IPS-18c (cell line): ENCODE measurements at regions not wholly inside any gene's neighbourhood (a gene's known extent, or its start where the extent isn't known, plus 50 kb on each side); places are given as distances from the start of the nearest gene placed in this dataset.

Experiments
- H3K4me3 ChIP-seq: 2 replicates; pipeline ENCODE4 v1.7.0; 2013; ENCODE audit warnings: low read depth, mild to moderate bottlenecking, low read length, moderate library complexity; ENCODE audit not compliant: insufficient read depth
- H3K9me3 ChIP-seq: one replicate; pipeline ENCODE4 v1.6.1; 2013; ENCODE audit warnings: mild to moderate bottlenecking, low read length, moderate library complexity; ENCODE audit not compliant: control insufficient read depth, insufficient read depth

DNA sequence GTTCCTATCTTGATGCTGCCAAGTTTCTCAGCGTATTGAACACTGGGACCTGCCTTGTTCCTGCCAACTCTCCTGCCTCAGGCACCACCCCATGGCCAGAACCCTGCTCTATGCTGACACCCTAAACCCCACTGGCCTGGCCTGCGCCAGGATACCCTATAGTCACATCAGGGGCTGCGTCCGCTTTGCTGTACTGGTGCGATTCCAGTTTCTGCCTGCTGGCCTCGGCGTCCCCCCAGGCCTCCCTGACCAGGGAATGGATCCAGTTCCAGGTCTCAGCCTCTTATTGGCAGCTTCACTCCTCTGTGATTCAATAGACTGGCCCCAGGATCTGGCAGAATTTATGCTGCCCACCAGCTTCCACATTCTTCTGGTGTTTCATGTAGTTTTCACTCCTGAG is 55.0 kb downstream of the GPR6 start:
- H3K9me3 ChIP-seq: no peaks in the 10 kb centered on the region
- no peak overlapping the region for H3K4me3 ChIP-seq

DNA sequence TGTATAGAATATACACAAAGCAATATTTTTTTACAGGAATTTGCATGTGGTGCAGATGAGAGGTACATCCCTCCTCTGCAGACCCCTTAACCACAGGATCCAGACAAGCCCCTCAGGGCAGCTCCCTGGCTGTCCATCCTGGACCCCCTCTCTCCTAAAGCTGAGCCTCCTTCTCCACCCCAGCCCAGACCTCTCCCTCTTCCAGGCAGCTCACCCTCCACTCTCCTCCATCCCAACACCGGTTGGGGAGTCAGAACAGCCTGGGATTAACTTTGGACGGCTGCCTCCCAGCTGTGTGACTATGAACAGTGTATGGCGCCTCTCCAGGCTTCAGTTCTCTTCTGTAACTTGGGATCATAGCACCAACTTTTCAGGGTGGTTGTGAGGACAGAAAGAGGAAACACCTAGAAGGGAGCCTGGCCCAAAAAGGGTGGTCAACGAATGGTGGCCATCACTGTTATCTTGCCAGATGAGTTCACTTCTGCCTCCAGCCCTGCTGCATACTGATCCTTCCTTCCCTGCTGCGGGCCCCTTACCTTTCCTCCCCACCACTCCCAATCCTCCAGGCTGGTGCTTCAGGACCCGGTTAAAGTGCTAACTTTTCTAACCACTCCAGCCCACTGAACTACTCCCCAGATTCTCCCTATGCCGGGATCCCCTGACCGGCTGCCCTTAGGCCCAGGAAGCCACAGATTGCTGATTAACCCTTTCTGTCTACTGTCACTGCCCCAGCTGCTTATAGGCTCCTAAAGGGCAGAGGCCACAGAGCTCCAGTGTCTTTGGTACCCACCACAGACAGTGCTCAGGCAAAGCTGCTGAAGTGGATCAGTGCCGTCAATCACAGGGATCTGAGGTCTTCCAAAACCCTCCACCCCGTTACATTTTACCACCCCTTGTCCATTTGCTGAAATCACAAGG is 55.9 kb downstream of the GPR6 start:
- H3K9me3 ChIP-seq: no peaks in the 10 kb centered on the region

DNA sequence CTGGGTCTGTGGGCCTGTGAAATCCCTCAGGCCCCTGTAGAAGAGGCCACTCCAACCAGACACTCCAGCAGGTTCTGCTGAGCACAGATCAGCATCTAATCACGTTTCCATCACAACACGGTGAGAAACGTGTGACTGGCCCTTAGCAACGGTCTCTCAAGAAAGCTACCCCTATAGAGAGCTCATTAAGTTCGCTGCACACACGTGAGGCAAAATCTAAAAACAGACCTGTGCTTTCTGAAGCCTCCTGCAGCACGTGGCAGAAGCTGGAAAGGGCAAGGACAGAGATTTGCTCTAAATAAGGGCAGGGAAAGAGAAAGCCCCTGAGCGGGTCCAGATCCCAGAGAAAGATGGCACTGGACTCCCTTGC is 56.5 kb downstream of the GPR6 start:
- Histone ChIP-seq H3K4me3 (no peak overlapping the region), H3K9me3 (no peaks in the 10 kb centered on the region)

More for the DNA sequence above, 55.9 kb downstream of the GPR6 start:
- H3K4me3 ChIP-seq: no peak overlapping the region

DNA sequence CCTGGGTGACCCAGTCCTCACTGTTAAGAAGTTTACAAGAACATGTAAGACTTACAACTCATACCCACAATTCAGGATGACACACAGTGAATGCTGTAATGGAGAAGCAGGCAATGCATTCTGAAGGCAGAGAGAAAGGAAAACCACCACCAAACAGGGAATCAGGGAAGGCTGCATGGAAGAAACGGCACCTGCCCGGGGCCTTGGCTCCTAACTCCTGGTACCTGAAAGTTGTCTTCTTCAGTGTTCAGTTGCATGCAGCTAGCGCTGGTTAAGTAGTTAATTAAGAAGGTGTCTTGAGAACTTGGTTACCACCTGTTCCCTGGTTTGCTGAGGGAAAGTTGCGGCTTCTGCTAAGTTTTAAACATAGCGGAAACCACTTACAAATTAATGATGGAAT is 57.2 kb downstream of the GPR6 start:
- H3K9me3 ChIP-seq: no peaks in the 10 kb centered on the region
- no peak overlapping the region for H3K4me3 ChIP-seq

DNA sequence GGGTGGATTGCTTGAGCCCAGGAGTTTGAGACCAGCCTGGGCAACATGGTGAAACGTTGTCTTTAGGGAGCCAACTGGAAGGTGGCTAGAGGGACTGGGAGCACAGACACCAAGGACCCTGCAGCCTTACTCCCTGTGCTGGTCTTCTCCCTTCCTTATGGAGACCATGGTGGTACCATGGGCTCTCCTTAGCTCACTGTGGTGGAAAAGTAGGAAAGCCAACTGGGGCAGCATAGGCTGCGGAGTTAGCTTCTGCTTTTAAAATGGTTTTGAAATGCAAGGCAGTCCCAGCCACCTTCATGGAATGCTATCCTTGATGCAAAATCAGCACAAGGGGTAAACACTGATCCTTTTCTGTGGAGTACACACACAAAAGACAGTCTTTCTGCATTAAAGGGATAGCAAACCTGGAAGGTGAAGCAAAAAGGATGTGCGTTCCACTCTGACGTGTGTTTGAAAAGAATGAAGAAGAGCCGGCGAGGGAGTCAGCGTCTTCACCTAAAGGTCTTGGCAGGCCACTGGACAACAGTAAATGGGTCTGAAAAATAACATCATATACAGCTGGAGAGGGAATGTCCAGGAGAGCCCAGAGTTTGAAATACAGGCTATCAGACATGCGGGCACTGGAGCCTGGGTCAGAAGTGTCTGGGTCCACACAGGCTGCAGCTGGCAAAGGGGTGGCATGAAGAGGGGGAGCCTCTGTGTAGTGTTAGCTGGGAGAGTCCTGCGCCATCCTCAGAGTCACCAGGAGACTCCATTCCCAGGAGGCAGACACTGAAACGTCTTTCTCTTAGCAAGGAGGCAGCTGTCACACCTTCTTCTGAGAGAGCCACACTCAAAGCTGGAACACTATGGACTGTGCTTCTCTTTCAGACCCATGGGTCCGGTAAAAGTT is 58.5 kb downstream of the GPR6 start:
- Histone ChIP-seq H3K4me3 (no peak overlapping the region), H3K9me3 (no peaks in the 10 kb centered on the region)

DNA sequence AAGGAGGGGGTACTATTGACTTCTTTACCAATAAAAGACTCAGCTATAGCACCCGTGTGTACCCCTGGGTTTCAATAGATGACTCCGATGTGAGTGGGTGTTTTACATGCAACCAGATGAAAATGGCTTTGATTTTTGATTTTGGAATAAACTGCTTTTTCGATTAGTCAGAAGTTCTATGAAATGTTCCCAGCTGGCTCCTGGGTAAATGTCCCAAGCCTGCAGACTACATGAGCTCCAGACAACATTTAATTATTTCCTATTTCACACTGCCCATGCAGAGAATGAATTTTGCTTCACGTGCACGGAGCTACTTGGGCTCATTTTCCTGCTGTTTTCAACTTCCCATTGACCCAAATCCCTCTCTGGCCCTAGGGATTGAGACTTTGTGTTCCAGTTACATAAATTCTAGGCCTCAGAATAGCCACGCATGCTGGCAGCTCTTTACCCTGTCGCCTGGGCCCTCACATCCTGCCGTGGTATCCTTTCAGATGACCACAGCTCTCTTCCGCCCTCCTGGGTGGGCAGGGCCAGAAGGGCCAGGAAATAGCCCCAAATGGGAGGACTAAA is 59.7 kb downstream of the GPR6 start:
- no peak overlapping the region for H3K4me3 ChIP-seq

DNA sequence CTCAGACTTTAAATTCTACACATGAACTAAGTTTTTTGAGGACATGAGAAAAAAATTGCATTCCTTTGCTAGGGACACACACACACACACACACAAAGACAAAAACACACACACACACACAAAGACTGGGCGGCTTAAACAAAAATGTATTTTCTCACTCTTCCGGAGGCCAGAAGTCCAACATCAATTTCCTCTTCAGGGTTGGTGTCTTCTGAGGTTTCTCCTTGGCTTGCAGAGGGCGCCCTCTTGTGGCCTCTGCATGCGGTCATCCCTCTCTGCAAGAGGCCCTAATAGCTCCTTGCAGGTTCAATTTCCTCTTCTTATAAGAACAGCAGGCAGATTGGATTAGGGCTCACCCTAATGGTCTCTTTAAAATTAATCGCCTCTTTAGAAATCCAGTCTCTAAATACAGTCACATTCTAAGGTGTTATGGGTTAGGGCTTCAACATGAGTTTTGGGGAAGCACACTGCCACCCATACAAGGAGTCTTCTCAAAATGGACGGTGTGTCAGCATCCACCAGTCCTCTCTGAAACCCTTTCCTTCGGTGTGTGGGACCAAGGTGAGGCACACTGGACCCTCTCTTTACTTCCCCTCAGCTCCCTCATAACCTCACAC is 61.4 kb downstream of the GPR6 start:
- Histone ChIP-seq H3K4me3 (peak overlapping the region; percentile 41; the same call in 1 of the 2 replicates), H3K9me3 (no peaks in the 10 kb centered on the region)

More for the DNA sequence above, 59.7 kb downstream of the GPR6 start:
- no peaks in the 10 kb centered on the region for H3K9me3 ChIP-seq

DNA sequence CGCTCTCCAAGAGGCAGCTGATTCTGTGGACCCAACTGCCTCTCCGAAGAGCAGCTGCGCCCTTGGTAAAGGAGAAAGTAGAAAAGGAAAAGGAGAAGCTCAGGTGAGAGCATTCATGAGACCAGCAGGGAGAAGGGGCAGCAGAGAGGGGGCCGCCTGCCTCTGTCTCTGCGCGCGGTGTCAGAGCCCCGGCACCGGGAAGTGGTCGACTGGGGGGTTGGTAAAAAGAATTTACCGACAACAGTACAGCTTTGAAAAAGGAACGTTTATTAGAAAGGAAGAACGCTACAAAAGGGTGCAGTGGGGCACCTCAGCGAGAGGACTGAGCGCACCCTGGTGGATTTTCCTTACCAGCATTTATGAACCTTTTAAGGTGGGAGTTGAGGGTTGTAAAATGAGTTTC is 61.9 kb downstream of the GPR6 start:
- peak overlapping the region; percentile 41 for H3K4me3 ChIP-seq
- H3K9me3 ChIP-seq: no peaks in the 10 kb centered on the region

DNA sequence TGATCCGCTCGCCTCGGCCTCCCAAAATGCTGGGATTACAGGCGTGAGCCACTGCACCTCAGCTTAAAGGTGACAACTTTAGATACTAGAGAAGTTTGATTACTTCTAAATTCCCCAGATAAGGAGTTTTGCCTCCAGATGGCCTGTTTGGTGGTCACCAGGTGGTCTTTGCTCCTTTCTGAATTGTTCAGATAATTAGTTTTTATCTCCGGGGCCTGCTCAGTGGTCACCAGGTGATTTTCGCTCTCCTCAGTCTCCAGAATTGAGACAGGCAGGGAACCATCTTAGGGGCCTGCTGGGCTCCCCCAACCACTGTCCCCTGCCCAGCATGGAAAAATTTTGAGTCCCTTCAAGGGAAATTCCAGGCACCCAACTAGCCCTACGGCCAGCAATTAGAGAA is 62.6 kb downstream of the GPR6 start:
- H3K9me3 ChIP-seq: no peaks in the 10 kb centered on the region

DNA sequence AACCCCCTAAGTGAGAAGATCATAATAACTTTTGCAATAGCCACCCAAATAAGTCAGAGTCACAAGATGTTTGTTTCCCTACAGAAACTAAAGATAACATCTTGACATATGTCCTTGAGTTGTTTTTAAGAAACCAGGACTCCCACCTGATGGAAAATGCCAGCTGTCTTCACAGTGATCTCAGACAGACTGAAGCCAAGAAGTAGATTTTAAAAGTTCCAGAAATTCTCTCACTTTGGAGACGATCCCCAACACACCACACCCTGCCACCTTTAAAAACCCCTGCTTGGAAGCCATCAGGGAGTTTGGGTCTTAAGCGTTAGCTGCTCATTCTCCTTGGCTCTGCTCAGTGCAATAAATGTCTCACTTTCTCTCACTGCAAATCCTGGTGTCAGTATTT is 63.0 kb downstream of the GPR6 start:
- Histone ChIP-seq H3K4me3 (no peak overlapping the region), H3K9me3 (no peaks in the 10 kb centered on the region)

More for the DNA sequence above, 62.6 kb downstream of the GPR6 start:
- no peak overlapping the region for H3K4me3 ChIP-seq

DNA sequence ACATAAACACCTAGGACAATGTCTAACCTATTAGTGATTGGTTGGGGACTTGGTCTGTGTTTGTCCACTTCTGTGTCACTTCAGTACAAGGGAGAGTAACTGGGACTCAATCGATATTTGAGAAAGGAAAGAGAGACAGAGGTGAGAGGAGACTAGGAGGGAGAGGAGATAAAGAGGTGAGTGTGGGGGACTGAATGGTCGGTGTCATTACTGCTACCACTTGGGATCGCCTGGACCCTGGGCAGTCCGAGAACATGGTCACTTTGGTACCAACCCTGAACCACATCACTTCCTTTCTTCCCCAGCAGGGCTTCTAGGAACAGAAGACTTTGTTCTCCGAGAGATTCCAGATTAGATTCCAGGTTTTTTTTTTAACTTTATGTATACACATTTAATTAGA is 63.7 kb downstream of the GPR6 start:
- no peaks in the 10 kb centered on the region for H3K9me3 ChIP-seq
- no peak overlapping the region for H3K4me3 ChIP-seq

DNA sequence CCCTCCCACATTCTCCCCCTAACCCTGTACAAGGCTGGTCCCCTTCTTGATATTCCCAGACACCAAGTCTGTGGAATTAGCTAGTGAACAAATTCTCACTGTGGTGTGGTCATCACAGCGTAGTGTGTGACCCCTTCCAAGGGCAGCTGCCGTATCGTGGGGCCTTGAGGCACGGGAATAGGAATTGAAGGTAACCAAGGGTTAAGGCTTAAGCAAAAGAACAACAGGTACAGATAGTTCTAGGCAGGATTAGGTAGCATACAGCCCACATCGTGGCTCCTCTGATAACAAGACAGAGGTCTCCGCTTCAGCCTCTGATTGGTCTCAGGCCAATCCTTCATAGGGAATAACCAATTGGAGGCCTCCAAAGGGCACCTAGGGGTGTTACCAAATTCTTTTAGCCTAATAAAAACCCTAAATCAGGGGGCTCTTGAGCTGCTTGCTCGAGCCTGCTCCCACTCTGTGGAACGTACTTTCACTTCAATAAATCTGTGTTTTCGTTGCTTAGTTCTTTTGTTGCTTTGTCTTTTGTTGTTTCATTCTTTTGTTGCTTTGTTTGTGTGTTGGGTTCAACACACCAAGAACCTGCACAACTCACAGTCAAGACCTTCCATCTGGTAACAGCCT is 64.7 kb downstream of the GPR6 start:
- Histone ChIP-seq H3K9me3 (no peaks in the 10 kb centered on the region), H3K4me3 (no peak overlapping the region)

DNA sequence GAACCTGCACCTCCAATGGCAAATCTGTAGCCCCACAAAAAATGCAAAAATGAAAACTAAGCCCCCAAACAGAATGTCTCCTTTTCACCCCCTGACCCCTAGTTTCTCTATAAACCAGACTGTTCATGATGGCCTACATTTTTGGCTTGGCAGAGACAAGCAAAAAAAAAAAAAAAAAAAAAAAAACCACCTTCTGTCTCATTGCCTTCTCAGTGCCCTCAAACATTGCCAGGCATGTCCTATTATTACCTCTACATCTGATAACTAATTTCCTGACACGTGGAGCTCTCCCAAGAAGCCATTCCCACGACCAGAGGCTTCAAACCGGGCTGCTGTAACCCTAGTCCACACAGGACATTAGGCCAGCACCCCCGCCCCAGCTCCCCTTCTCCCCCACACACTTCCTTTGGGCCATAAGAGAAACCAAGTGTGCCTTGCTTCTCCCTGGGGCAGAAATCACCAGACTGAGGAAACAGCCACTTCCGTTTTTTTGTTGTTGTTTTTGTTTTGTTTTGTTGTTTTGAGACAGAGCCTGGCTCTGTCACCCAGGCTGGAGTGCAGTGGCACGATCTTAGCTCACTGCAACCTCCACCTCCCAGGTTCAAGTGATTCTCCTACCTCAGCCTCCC is 65.4 kb downstream of the GPR6 start:
- no peak overlapping the region for H3K4me3 ChIP-seq
- no peaks in the 10 kb centered on the region for H3K9me3 ChIP-seq

DNA sequence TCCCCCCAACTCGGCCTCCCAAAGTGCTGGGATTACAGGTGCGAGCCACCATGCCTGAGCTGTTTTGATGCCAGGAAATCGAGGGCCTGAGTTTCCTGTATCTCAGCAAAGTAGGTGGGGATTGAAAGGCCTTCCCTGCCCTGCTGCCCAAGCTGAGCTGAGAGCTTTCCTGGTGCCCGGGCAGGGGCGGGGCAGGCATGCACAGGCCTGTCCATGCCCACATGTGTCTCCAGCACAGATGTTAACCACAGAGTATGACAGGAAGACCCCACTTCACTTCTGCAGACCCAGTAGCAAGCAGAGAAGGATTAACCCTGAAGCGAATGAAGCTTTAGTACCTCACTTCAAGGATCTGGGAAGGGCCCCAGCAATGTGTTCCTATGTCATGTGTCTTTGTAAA is 66.0 kb downstream of the GPR6 start:
- H3K4me3 ChIP-seq: no peak overlapping the region
- no peaks in the 10 kb centered on the region for H3K9me3 ChIP-seq

DNA sequence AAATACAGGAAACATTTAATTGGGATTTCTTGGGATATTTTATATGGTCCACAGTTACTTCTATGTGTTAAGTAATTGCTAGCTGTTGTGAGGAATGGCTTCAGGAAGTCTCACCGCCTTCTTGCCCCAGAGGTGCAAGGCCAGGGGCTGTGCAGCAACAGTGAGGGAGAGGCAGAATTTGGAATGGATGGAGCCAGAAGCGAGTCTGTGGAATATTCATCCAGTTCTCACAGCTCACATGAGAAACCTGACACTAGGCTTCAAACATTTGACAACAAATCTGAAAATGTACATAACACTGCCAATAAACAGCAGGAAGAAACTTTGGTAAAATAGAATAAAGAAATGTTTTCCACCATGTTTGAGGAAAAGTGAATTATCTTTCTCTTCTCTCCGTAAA is 66.5 kb downstream of the GPR6 start:
- Histone ChIP-seq H3K9me3 (no peaks in the 10 kb centered on the region), H3K4me3 (no peak overlapping the region)

DNA sequence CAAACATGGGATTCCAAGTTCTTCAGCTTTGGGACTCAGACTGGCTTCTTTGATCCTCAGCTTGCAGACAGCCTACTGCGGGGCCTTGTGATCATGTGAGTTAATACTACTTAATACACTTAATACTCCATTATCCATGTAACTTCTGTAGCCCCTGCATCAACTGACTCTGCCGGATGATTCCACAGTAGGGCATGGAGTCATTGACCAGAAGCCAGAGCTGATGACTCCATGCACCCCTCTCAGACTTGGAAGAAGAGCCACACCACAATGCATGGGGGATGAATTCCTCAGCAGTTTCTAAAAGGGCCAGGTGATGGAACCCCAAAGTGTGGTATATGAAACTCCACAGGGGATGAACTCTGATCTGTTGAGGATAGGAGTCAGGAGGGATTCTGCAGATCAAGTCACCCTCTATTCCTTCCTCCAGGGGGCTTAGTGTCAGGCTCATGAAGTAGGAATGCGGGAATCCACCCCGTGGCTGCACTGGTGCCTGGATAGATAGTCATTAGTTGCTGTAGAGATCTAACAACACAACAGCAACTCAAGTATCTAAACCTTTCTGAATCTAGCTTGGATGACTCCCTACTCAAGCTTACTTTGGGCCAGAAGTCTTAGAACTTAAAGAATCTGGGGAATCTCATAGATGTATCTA is 70.2 kb downstream of the GPR6 start:
- no peaks in the 10 kb centered on the region for H3K9me3 ChIP-seq
- H3K4me3 ChIP-seq: no peak overlapping the region
